ENCODE measurements at regions not wholly inside any gene's neighbourhood (a gene's known extent, or its start where the extent isn't known, plus 50 kb on each side); places are given as distances from the start of the nearest gene placed in this dataset.
"Not testable (repeated sequence)": the region's sequence is repeated elsewhere in the genome, so short reads cannot be mapped to it uniquely, and the experiment has no call there.

DNA sequence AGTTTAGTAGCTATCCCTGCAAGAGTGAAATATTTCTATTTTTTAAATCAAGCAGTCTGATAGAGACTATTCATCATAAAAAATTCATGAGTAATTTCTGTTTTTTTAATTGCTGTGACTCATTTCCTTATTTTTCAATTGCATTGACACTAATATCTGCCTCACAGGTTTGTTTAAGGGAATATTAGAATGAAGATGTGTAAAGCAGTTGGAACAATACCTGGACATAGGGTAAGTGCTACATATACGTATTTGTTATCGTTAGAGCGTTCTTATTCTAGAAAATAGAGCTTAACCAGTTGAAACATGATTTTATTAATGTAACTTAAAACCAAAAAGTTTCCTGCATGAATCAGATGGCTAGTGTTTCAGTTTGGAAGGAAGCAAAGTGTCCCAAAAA lies 2211.3 kb downstream of the PCDH7 start:
- no peak for DNase-seq
- intact Hi-C loops (cut with DNase I), result no loop called here

DNA sequence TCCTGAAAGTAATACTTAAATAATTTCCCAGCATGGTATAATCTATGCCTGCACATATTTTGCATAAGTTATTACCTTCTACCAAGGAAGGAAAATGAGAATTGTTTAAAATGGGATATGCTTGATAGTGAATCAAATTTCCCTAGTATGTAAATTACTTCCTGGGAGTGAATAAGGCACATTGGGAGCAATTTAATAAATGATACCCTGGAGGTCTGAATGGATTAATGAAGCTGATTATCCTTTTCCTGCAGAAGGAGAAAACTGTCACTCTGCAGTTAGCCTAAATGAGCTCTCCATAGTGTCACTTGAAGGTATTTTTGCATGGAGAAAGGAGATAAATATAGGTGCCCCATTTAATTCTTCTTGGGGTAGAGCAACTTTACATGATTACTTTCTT lies 2212.0 kb downstream of the PCDH7 start:
- intact Hi-C loops (cut with DNase I), result no loop called here
- no peak for DNase-seq

DNA sequence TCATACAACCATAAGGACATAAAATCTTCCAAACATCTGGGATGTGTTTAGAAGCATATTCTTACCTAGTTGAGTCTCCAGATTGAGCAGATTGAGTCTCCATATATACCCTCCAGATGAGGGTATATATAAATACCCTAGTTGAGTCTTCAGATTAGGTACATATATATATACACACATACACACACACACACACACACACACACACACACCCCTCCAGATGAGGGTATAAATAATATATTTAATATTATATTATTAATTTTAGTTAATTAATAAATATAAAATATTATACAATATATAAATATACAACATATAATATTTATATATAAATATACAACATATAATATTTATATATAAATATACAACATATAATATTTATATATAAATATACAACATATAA lies 2219.1 kb downstream of the PCDH7 start:
- intact Hi-C loops (cut with DNase I); DNase-seq: not testable (repeated sequence)

DNA sequence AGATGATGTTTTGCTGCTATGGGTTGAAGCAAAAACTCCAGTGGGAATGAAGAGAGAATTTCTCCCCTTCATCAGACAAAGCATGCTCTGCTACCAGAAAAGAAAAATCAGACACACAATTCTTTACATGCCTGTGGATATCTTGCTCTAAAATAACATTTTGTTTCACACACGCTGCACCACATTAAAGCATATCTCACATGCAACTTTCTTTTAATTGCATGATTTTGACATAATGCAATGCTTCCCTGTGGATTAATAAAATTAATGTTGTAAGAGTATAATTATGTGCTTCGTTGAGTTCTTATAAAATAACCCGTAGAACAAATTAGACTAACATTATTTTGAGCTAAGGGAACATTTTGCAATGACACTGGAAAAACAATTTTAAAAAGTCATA lies 2230.7 kb downstream of the PCDH7 start:
- DNase-seq, result no peak
- intact Hi-C loops (cut with DNase I), result no loop called here

DNA sequence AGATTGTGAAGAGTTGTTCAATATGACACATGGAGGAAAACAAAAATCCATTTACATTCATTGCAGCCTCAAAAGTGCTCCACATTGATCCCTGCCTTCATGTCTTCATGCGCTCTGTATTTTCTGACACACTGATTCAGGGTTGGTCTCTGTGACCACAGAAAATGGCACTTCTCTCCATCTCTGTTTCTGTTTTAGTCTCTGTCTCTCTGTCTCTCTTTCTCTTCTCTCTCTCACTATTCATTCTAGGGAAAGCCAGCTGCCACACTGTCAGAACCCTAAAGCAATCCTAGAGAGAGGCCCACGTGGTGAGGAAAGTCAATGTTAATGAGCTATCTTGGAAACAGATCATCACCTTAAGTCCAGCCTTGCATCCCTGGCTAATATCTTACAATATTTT lies 2238.4 kb downstream of the PCDH7 start:
- no peak for DNase-seq
- intact Hi-C loops (cut with DNase I), result no loop called here

DNA sequence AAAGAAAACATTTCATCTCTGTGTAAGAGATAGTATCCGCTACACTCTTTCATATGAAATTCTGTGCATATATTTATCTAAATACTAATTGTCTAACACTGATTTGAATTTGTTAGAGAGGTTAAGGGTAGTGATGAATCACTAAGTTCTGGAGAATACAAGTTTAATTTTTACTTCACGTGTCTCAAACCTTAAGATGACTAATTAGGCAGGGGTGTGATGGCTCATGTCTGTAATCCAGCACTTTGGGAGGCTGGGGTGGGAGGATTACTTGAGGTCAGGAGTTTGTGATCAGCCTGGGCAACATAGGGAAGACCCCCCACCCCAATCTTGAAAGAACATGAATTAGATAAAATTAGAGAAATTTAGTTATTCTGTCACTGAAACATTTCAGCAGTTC lies 2241.9 kb downstream of the PCDH7 start:
- DNase-seq, result no peak
- intact Hi-C loops (cut with DNase I), result no loop called here

DNA sequence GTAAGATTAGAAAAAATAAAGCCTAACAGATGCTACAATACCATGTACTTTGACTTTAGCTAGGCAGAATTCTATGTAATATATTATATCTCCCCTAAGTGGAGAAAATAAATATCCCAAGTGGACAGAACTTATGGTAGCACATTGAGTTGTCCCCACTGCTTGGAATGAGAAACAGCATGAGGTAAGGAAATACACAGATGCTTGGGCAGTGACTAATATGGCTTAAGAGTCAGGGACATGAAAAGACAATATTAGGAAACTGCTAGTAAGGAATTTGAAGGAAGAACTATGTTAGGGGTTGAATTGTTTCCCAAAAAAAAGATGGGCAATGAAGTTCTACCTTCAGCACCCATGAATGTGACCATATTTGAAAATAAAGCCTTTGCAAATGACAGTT lies 2265.1 kb downstream of the PCDH7 start:
- DNase-seq, result no peak
- intact Hi-C loops (cut with DNase I), result no loop called here

DNA sequence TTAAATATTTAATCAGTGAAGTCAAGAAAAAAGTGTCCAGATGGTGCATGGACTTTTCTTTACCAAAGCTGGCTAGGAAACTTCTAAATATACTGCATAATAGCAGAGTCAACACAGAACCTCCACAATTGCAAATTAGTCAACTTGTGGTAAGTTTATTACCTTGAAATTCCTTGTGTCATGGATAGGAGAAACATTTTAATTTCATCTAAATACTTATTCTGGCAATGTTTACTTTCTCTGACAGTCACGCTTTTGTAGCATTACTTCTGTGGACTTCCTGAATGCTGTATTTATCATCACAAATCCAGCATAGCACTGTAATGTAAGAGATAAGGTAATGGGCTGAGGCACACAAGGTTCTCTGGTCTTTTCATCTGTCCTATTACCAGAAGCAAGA lies 2266.1 kb downstream of the PCDH7 start:
- no peak for DNase-seq
- intact Hi-C loops (cut with DNase I), result no loop called here

DNA sequence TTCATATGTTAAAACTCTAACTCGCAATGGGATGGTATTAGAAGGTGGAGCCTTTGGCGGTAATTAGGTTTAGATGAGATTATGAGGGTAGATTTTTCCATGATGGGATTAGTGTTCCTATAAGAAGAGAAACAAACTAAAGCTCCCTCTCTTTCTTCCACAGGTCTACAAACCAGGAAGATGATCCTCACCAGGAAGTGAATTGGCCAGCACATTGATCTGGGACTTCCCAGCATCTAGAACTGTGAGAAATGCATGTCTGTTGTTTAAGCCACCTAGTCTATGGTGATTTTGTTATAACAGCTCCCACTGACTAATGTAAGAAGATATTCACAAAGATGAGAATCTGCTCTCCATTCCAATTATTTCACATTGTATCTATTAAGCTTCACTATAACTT lies 2266.9 kb downstream of the PCDH7 start:
- DNase-seq, result no peak
- intact Hi-C loops (cut with DNase I), result no loop called here

DNA sequence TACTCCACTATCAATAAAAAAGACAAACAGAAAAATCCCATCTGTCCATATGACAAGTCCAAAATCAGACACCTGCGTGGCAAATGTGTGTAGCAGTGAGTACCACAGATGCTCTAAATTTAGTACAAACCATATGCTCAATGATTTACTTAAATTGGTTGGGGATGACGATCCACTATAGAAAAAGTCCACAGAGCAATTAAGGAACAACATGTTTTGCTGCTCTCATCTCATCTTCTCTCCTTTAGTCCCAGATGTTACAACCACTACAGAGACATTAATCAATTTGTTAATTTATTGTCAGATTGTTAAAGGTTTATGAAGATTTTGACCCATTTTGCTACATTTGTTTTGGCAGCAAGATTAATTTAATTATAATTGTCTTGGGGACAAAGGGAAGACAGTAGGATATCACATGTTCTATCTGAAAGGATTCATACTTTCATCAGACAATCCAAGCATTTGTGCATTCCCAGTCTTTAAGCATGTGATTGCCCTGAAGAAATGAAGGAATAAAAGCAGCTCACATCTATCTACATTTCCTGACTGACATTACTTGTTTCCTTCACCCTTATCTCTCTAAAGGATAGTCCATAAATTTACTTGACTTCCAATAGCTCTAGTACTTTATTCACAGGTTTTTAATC lies 2268.1 kb downstream of the PCDH7 start:
- intact Hi-C loops (cut with DNase I), result no loop called here
- no peak for DNase-seq

DNA sequence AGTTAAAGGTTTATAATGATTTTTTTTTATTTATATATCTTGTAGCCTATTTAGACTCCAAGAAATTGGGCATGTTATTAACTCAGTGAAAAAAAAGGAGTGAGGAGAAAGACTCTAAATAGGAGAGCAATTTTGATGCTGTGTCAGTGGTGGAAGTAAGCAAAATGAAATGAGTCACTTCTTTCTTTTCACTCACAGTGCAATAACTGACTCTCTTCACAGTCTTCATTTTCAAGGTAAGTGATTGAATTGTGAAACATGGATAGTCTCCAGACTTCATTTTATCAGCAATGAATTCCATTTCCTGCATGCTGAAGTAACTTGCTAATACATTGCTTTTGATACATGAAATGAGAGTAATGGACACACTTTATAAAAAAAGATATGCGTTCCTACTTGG lies 2271.5 kb downstream of the PCDH7 start:
- intact Hi-C loops (cut with DNase I), result no loop called here

DNA sequence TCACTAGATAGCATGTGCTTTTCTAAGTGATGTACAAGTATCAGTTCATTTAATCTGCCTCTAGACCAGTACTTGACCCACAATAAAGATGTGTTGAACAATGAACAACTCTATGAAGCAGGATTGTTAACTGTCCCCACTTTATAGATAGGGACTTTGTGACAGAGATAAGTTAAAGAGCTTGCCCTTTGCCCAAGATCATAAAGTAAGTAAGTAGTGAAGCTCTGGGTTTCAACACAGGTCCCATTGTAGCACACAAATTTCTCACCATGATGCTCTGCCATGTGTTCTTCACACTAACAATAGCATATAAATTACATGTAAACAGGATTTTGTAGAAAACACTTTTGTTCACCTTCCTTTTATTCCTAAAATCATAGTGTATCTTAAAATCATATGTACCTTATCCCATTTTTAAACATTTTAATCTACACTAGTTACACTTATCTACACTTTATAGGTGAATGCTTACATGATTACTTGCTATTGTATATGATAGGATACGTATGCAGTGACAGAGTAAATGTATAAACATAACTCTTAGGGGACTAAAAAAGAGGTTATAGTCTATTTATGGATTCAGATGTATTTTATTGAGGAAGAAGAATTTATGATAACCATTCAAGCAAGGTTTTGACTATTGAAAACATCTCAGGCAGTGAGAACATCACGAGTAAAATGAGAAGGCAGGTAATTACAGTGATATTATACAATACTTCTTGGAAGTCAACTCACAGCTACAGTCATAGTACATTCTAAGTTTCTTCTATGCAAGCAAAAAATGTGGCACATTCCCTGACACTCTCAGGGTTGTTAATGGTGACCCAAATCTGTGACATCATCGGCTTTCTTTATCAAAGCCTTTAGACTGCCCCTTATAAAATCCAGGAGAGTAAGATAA lies 2275.1 kb downstream of the PCDH7 start:
- intact Hi-C loops (cut with DNase I), result no loop called here
- DNase-seq, result no peak

More for the DNA sequence above, 2271.5 kb downstream of the PCDH7 start:
- DNase-seq, result no peak

DNA sequence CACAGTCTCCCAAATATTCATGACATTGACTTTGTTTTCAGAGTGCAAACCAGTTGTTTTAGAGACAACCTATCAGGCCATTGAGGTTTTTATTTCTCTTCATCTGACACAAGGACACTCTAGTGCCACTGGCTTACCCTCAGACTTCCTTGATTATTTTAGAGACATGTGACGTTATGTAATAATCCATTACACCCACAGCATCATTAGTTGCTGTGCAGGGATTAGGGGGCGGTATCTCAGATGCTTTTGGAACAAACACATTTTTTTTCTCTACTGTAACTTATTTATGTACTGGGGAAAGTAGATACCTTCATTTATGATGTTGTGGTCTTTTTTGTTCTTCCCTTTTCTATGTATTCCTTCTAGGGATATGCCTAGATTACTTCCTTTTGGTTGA lies 2293.1 kb downstream of the PCDH7 start:
- intact Hi-C loops (cut with DNase I), result no loop called here
- no peak for DNase-seq

DNA sequence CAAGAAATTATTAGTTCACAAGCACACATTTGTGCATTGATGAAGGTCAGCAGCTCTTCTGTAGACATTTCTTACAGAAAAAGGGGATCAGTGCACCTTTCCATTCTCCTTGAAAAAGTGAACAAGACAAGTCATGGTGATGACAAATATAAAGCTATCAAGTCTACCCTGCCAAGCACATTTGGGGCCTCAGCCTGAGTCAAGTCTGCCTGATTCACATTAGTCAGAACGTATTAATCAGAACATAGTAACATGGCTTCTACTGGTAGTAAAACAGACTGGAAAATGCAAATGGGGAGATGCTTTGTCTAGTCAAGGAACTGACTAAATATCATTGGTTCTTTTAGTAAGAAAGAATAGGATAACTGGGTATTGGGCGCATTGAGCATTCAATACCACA lies 2305.1 kb downstream of the PCDH7 start:
- intact Hi-C loops (cut with DNase I), result no loop called here
- no peak for DNase-seq

DNA sequence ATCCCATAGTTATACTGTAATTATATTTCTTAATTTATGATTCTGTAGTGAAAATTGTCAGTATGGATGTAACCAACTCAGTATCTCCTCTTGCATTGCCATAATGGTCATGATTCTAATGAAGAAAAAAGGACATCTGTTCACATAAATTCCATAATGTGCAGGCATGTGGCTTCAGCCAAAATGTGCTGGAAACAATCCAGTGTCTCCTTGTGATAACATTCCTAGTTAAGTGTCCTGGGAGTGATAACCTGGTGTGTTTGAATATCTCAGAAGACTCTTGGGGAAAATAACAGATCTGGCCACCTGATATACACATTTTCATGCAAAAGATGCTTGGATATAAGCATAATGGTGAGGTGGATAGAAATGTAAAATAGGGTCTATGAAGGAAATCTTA lies 2309.8 kb downstream of the PCDH7 start:
- intact Hi-C loops (cut with DNase I), result no loop called here

DNA sequence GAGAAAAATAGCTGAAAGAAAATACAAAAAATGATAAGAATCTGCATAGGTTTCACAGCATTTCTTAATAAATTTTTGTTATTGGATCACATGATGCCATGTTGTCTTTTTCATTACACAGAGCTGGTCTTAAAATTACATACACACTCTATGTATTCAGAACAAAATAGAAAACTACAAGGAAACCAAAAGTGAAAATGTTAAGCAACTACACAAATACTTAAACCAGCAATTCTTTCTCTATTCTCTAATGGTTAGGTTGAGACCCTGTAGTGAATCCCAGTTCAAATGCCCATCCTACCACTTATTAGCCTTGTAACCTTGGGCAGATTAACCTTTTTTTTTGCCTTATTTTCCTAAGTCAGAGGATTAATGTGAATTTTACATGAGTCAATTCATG lies 2311.2 kb downstream of the PCDH7 start:
- no peak for DNase-seq
- intact Hi-C loops (cut with DNase I), result no loop called here

More for the DNA sequence above, 2309.8 kb downstream of the PCDH7 start:
- no peak for DNase-seq

DNA sequence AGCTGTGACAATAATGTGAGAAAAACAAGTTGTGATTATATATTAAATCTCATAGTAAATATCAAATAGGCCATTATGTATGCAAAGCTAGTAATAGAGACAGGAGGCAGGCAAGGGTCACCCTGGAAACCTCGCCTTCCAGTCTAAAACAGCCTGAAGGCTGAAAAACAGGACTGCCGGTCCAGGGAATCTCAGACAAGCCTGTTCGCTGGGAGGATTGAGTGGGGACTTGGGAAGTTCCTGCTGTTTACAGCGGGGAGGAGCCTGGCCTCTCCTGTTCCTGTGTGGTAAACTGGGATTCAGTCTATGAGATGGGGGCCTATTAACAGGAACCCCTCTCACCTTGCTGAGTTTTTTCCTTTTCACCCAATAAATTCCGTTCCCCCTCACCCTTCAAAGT lies 2317.3 kb downstream of the PCDH7 start:
- intact Hi-C loops (cut with DNase I), result no loop called here
- DNase-seq, result peak in 1 of 10 donors; percentile 36

DNA sequence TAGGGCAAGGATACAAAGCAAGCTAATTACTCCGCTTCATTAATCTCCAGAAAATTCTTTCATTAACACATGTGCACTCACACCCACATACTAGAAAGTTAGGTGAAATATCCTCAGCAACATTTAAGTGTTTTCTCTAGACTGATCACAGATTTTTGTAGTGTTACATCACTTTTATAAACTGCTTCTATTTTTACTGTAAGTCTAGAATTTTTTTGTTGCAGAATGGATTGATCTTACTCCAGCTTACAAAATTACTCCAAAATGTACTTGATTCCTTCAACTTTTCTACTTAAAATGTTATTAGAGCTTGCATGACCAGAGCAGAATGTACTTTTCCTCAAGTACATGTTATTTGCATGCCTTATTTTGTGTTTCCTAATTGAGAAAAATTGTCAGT lies 2325.2 kb downstream of the PCDH7 start:
- no peak for DNase-seq

DNA sequence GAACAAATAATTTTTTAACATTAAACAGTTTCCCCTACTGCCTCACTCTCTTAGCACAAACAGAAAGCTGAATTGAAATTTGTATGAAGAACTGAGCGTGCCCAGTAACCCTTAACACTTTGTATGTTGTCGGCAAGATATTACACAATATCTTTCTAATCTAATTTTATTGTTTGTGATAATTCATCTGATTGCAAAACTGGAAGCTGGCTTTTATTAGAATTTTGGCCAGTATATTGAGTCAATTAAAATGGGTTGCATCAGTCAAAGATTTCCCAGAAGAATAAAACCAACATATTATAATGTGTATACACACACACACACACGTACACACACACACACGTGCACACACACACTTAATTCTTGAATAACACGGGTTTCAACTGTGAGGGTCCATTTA lies 2332.1 kb downstream of the PCDH7 start:
- intact Hi-C loops (cut with DNase I), result no loop called here
- no peak for DNase-seq

More for the DNA sequence above, 2325.2 kb downstream of the PCDH7 start:
- intact Hi-C loops (cut with DNase I), result no loop called here

DNA sequence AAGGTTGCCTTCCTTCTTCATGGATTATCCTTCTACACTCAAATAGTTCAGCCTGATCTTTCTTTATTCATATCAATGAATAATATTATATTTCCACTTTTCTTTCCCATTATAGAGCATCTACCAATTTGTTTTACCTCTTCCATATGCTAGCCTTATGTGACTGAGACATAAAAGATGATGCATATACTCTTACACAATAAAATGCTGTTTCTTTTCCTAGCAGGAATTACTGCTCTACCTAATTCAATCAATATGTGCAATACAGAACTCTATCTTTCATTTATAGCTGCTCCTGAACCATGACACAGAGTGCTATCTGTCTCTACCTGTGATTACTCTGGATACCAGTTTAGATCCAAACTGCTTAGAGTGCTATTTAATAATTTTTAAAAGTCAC lies 2334.0 kb downstream of the PCDH7 start:
- intact Hi-C loops (cut with DNase I), result no loop called here

DNA sequence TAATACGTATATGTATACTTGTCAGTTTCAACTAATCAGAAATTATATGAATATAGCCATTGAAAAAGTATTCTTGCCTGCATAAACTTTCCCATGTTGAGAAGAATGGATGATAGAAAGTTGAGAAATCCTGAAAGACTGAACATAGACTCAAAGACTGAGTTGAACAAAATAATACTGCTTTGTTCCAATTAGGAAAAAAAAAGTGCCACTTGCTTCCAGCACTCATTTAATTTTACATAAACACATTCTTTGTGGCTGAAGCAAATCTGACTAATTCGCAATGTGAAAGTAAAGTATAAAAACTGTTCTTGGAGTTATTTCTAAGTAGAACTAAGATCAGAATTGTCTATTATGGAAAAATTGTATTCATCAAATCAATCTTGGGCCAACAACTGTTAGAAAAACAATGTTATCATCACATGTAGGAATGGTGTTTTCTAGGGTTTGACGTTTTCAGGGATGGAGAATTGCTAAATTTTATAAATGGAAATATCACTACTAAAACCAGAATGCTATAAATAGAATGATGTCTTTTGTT lies 2334.6 kb downstream of the PCDH7 start:
- intact Hi-C loops (cut with DNase I), result no loop called here
- no peak for DNase-seq

More for the DNA sequence above, 2334.0 kb downstream of the PCDH7 start:
- no peak for DNase-seq

DNA sequence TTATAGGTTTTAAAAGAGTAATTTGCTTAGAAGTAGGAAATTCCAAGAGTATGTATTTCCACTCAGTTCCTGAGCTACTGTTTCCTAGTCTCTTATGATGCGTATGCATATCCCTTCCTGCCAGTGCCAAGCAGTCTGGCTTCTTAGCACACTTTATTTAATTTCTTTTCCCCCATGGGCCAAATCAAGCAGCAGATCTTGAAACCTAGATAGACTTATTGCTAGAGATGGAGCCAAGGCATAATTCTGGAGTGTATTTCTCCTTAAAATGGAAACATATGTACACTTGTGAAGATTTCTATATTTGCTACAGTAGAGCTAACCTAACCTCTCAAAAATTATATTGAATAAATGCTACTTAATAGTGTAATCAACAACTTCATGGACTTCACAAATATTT lies 2337.6 kb downstream of the PCDH7 start:
- DNase-seq, result no peak
- intact Hi-C loops (cut with DNase I), result no loop called here
